ENCODE measurements at regions not wholly inside any gene's neighbourhood (a gene's known extent, or its start where the extent isn't known, plus 50 kb on each side); places are given as distances from the start of the nearest gene placed in this dataset.

GRCh38 chr18:30121397-30121796 lies 921.1 kb downstream of the DSC3 start:
- H3K36me3 ChIP-seq (replicated peaks in 1 of 2; ENCODE audit: control insufficient read depth in 1 of 2, insufficient read depth in 2 of 2, low read length in 2 of 2), result no peaks in the 10 kb centered on the region
- in situ Hi-C loops (cut with HindIII; ENCODE audit: extremely low pct_ligation_motif_present, low pct_unique_long_range_greater_than_20kb) (no loop called here), intact Hi-C loops (cut with micrococcal nuclease; ENCODE audit: unreplicated experiment) (no loop called here)
- no peak overlapping the region for H3K4me2 ChIP-seq (ENCODE audit: low read depth, low read length)
- no TSS peak for BruUV-seq (replicated peaks)
- H4K20me1 ChIP-seq (ENCODE audit: insufficient read depth, low read length), result no peaks in the 10 kb centered on the region
- TF ChIP-seq ZNF367 (CRISPR knock-in tag; IDR thresholded peaks at IDR 0.05; ENCODE audit: borderline replicate concordance), result no peak
- TF ChIP-seq PAF1 (CRISPR knock-in tag; IDR thresholded peaks at IDR 0.05), result no peak
- no peak for TF ChIP-seq RBFOX2 (IDR thresholded peaks at IDR 0.05; ENCODE audit: low read depth, low read length)
- TF ChIP-seq ZFP91 (CRISPR knock-in tag; IDR thresholded peaks at IDR 0.05; ENCODE audit: borderline replicate concordance), result no peak
- no peak for TF ChIP-seq HOXA7 (CRISPR knock-in tag; IDR thresholded peaks at IDR 0.05)
- no peak for TF ChIP-seq RFX5 (IDR thresholded peaks at IDR 0.05; ENCODE audit: low read depth, low read length)
- no peak for TF ChIP-seq TAF1 (CRISPR knock-in tag; IDR thresholded peaks at IDR 0.05)
- no peak for TF ChIP-seq IKZF5 (CRISPR knock-in tag; IDR thresholded peaks at IDR 0.05)
- no peak for TF ChIP-seq SALL2 (CRISPR knock-in tag; IDR thresholded peaks at IDR 0.05)
- no peak for TF ChIP-seq ZNF234 (CRISPR knock-in tag; conservative IDR thresholded peaks at IDR 0.05)
- TF ChIP-seq ZMYM2 (CRISPR knock-in tag; IDR thresholded peaks at IDR 0.05), result no peak
- TF ChIP-seq KMT2B (CRISPR knock-in tag; IDR thresholded peaks at IDR 0.05), result no peak
- no peak for TF ChIP-seq SPEN (CRISPR knock-in tag; IDR thresholded peaks at IDR 0.05; ENCODE audit: low read depth)
- TF ChIP-seq GTF2F1 (IDR thresholded peaks at IDR 0.05; ENCODE audit: low read length), result no peak
- no peak for TF ChIP-seq PTBP1 (IDR thresholded peaks at IDR 0.05; ENCODE audit: low read depth, low read length, poor library complexity, severe bottlenecking)
- TF ChIP-seq SALL1 (CRISPR knock-in tag; IDR thresholded peaks at IDR 0.05), result no peak
- H3K4me1 ChIP-seq (ENCODE audit: insufficient read depth, low read length), result no peaks in the 10 kb centered on the region
- ATAC-seq (no peak), FAIRE-seq (no peak), DNase-seq (ENCODE audit: low spot score) (no peak)
- CTCF ChIA-PET (ENCODE audit: low intra/inter-chr PET ratio, low total read pairs), result no interaction called here
- H3K4me3 ChIP-seq (replicated peaks in 1 of 3; ENCODE audit: insufficient read depth in 1 of 3, low read depth in 2 of 3, low read length in 3 of 3), result no peak overlapping the region
- H3K9ac ChIP-seq (ENCODE audit: insufficient read depth, low read depth, low read length), result no peak overlapping the region
- 0% methylated on average over 1 of the region's 1 CpG for whole genome bisulfite sequencing (ENCODE audit: low lambda C conversion rate)
- H2AFZ ChIP-seq (ENCODE audit: low read length), result no peak overlapping the region
- no peaks in the 10 kb centered on the region for H3K79me2 ChIP-seq (ENCODE audit: insufficient read depth, low read length)
- H3K9me3 ChIP-seq (ENCODE audit: low read length), result peaks cover 10% of the 10 kb centered on the region
- POLR2A ChIA-PET, result no interaction called here
- no peak overlapping the region for H3K27ac ChIP-seq (ENCODE audit: extremely low read length, insufficient read depth, low read length)
- H3K27me3 ChIP-seq (ENCODE audit: control insufficient read depth in 1 of 2, insufficient read depth in 2 of 2, low read length in 2 of 2), result no peaks in the 10 kb centered on the region
